ENCODE measurements at regions not wholly inside any gene's neighbourhood (a gene's known extent, or its start where the extent isn't known, plus 50 kb on each side); places are given as distances from the start of the nearest gene placed in this dataset.

DNA sequence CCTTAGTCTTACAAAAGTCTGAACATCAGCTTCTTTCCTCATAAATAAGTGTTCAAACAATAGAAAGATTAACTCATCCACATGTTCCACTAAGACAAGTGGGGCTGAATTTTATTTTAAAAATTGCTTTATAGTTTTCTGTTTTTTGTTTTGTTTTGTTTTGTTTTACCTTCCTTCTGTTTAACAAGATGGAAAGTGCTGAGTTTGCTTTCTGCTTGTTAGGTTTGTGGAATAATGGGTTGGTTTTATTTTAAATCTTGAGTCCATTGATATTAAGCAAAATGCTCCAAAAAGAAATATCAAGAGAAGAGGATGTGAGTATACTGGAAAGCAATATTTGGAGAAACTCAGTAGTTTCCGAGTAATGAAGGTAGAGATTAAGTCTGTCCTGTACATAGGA is 458.7 kb downstream of the FAT4 start:
- intact Hi-C loops (cut with micrococcal nuclease) = no loop called here
- Histone ChIP-seq H2AFZ (ENCODE audit: low read depth, low read length) (no peak overlapping the region), H4K20me1 (replicated peaks; ENCODE audit: control insufficient read depth, extremely low read depth, insufficient read depth, low read length) (no peaks in the 10 kb centered on the region), H3K27me3 (ENCODE audit: control insufficient read depth in 2 of 2, insufficient read depth in 2 of 2, low read length in 2 of 2) (no peaks in the 10 kb centered on the region), H3K9ac (replicated peaks; ENCODE audit: extremely low read depth, insufficient read depth, low read length) (no peak overlapping the region), H3K79me2 (ENCODE audit: control insufficient read depth, insufficient read depth, low read length) (no peaks in the 10 kb centered on the region), H3K36me3 (ENCODE audit: control insufficient read depth in 2 of 2, extremely low read depth in 1 of 2, insufficient read depth in 2 of 2, low read length in 2 of 2) (no peaks in the 10 kb centered on the region), H3K4me2 (ENCODE audit: insufficient read depth, low read length) (no peak overlapping the region), H3K9me3 (replicated peaks; ENCODE audit: control insufficient read depth, insufficient read depth, low read length) (no peaks in the 10 kb centered on the region), H3K9me1 (replicated peaks; ENCODE audit: control insufficient read depth, extremely low read depth, insufficient read depth, low read length) (no peaks in the 10 kb centered on the region), H3K4me1 (ENCODE audit: control insufficient read depth, extremely low read depth, insufficient read depth, low read length) (no peaks in the 10 kb centered on the region), H3K4me3 (replicated peaks in 1 of 3; ENCODE audit: insufficient read depth in 1 of 3, low read depth in 1 of 3, low read length in 3 of 3) (no peak overlapping the region), H3K27ac (ENCODE audit: insufficient read depth, low read depth, low read length) (no peak overlapping the region)
- TF ChIP-seq FOS (IDR thresholded peaks at IDR 0.05; ENCODE audit: borderline replicate concordance, insufficient read depth, low read length) (no peak), GATA2 (IDR thresholded peaks at IDR 0.05; ENCODE audit: insufficient read depth, insufficient read length, low read depth, low read length) (no peak)
- CTCF ChIA-PET = no interaction called here
- FAIRE-seq (no peak), DNase-seq (ENCODE audit: low read depth, low spot score) (no peak)
- BruUV-seq (replicated peaks) = no TSS peak
- POLR2A ChIA-PET = no interaction called here
- dilution Hi-C loops (cut with MboI; ENCODE audit: extremely low pct_ligation_motif_present, low sequenced_read_pairs) = no loop called here

- no peaks in the 10 kb centered on the region for H3K4me1 ChIP-seq (ENCODE audit: control insufficient read depth, extremely low read depth, insufficient read depth, low read length)
- H3K36me3 ChIP-seq (ENCODE audit: control insufficient read depth in 2 of 2, extremely low read depth in 1 of 2, insufficient read depth in 2 of 2, low read length in 2 of 2) = no peaks in the 10 kb centered on the region
- TF ChIP-seq MAX (IDR thresholded peaks at IDR 0.05; ENCODE audit: insufficient read depth, insufficient read length) (no peak), MYC (IDR thresholded peaks at IDR 0.05; ENCODE audit: low read depth, low read length) (no peak), POLR2AphosphoS5 (IDR thresholded peaks at IDR 0.05; ENCODE audit: insufficient read depth, low read depth, low read length) (no peak), JUN (IDR thresholded peaks at IDR 0.05; ENCODE audit: borderline replicate concordance, insufficient read depth, insufficient read length, low read depth) (no peak), FOS (IDR thresholded peaks at IDR 0.05; ENCODE audit: borderline replicate concordance, insufficient read depth, low read length) (no peak), EZH2 (IDR thresholded peaks at IDR 0.05; ENCODE audit: borderline replicate concordance, low read depth, low read length, severe bottlenecking) (no peak)
- BruUV-seq (replicated peaks) = no TSS peak
- no peaks in the 10 kb centered on the region for H3K9me1 ChIP-seq (replicated peaks; ENCODE audit: control insufficient read depth, extremely low read depth, insufficient read depth, low read length)
- no peak overlapping the region for H3K27ac ChIP-seq (ENCODE audit: insufficient read depth, low read depth, low read length)
- CTCF ChIA-PET = no interaction called here
- no peaks in the 10 kb centered on the region for H3K27me3 ChIP-seq (ENCODE audit: control insufficient read depth in 2 of 2, insufficient read depth in 2 of 2, low read length in 2 of 2)
- DNase-seq (ENCODE audit: low read depth, low spot score) = no peak
- dilution Hi-C loops (cut with MboI; ENCODE audit: extremely low pct_ligation_motif_present, low sequenced_read_pairs) (no loop called here), intact Hi-C loops (cut with micrococcal nuclease) (no loop called here)
- POLR2A ChIA-PET = no interaction called here
- H3K79me2 ChIP-seq (ENCODE audit: control insufficient read depth, insufficient read depth, low read length) = no peaks in the 10 kb centered on the region
- no peak for FAIRE-seq
- H2AFZ ChIP-seq (ENCODE audit: low read depth, low read length) = no peak overlapping the region
- no peak overlapping the region for H3K4me2 ChIP-seq (ENCODE audit: insufficient read depth, low read length)
- no peaks in the 10 kb centered on the region for H3K9me3 ChIP-seq (replicated peaks; ENCODE audit: control insufficient read depth, insufficient read depth, low read length)
- H4K20me1 ChIP-seq (replicated peaks; ENCODE audit: control insufficient read depth, extremely low read depth, insufficient read depth, low read length) = no peaks in the 10 kb centered on the region
- no peak overlapping the region for H3K4me3 ChIP-seq (replicated peaks in 1 of 3; ENCODE audit: insufficient read depth in 1 of 3, low read depth in 1 of 3, low read length in 3 of 3)
- no peak overlapping the region for H3K9ac ChIP-seq (replicated peaks; ENCODE audit: extremely low read depth, insufficient read depth, low read length)
Measured at GRCh38 chr4:125773931-125774330, 459.2 kb downstream of the FAT4 start.
